Erythroblast (primary cell): ENCODE measurements at regions not wholly inside any gene's neighbourhood (a gene's known extent, or its start where the extent isn't known, plus 50 kb on each side); places are given as distances from the start of the nearest gene placed in this dataset.

Experiments
- GATA1 ChIP-seq: IDR thresholded peaks from 2 replicates; pipeline ENCODE4 v1.6.1; 2011; ENCODE audit warnings: low read depth, mild to moderate bottlenecking, control low read depth, low read length, moderate library complexity
- POLR2A ChIP-seq: IDR thresholded peaks from 2 replicates; pipeline ENCODE4 v1.6.1; 2011; ENCODE audit warnings: mild to moderate bottlenecking, low read length

GRCh38 chr4:123007679-123008078 is 85.3 kb upstream of the NUDT6 start:
- TF ChIP-seq POLR2A, result no peak
- no peak for TF ChIP-seq GATA1
